Naive thymus-derived CD4-positive, alpha-beta T cell (primary cell): ENCODE measurements at regions not wholly inside any gene's neighbourhood (a gene's known extent, or its start where the extent isn't known, plus 50 kb on each side); places are given as distances from the start of the nearest gene placed in this dataset.

ENCODE experiments used
- ATAC-seq: fragments of 150-1000 bp; cut with Tn5 transposase; 2 replicates; pipeline ENCODE4 v1.10.0; 2021; ENCODE audit warnings: mild to moderate bottlenecking, moderate library complexity
- CTCF ChIA-PET: fragments of 350-600 bp; sonication (Branson Sonifier 250); formaldehyde crosslinking; loops from one replicate; lab custom pipeline; 2021; ENCODE audit warnings: antibody characterized with exemption; lab: Charles Lee
- POLR2A ChIA-PET: fragments of 350-600 bp; sonication (Branson Sonifier 250); formaldehyde crosslinking; loops from one replicate; lab custom pipeline; 2021; ENCODE audit warnings: antibody characterized with exemption, inconsistent platforms; lab: Charles Lee
- DNase-seq, 9 donors: peaks; one replicate each; pipeline versions ENCODE4 v3.0.0 to v3.0.0-alpha.2; 2020 to 2022; ENCODE audit warnings: mixed read lengths in 1 of 9
- H3K27ac ChIP-seq: one replicate; pipeline ENCODE4 v1.7.0; 2013; ENCODE audit warnings: mild to moderate bottlenecking, low read depth, low read length, moderate library complexity
- H3K27me3 ChIP-seq, 2 donors: one replicate each; pipeline ENCODE4 v1.7.0; 2013; ENCODE audit warnings: low read length in 2 of 2, mild to moderate bottlenecking in 2 of 2, moderate library complexity in 2 of 2; ENCODE audit not compliant: control insufficient read depth in 2 of 2, insufficient read depth in 2 of 2
- H3K36me3 ChIP-seq, 3 experiments: 1 replicate in 2 of 3; 2 replicates in 1 of 3; pipeline ENCODE4 v1.7.0; 2013; ENCODE audit warnings: low read length in 3 of 3, mild to moderate bottlenecking in 3 of 3, moderate library complexity in 1 of 3; ENCODE audit not compliant: insufficient read depth in 3 of 3, control insufficient read depth in 2 of 3
- H3K4me1 ChIP-seq, 2 donors: one replicate each; pipeline ENCODE4 v1.7.0; 2013; ENCODE audit warnings: low read length in 2 of 2, mild to moderate bottlenecking in 2 of 2, moderate library complexity in 1 of 2; ENCODE audit not compliant: control insufficient read depth in 2 of 2, insufficient read depth in 2 of 2
- H3K4me3 ChIP-seq: 2 replicates; pipeline ENCODE4 v1.7.0; 2013; ENCODE audit warnings: mild to moderate bottlenecking, low read length
- H3K9me3 ChIP-seq, 3 experiments: 1 replicate in 2 of 3; 2 replicates in 1 of 3; pipeline ENCODE4 v1.7.0; 2013; ENCODE audit warnings: low read length in 3 of 3; ENCODE audit not compliant: control insufficient read depth in 2 of 3
- H3K27ac Mint-ChIP-seq, 9 donors: one replicate each; pipeline ENCODE4 v1.8.0; 2020 to 2022; ENCODE audit warnings: mixed read lengths in 9 of 9, mild to moderate bottlenecking in 8 of 9, moderate library complexity in 5 of 9, inconsistent platforms in 2 of 9
- H3K27me3 Mint-ChIP-seq, 5 donors: one replicate each; pipeline ENCODE4 v1.8.0; 2021 to 2022; ENCODE audit warnings: mixed read lengths in 5 of 5, mild to moderate bottlenecking in 1 of 5
- H3K36me3 Mint-ChIP-seq, 5 donors: one replicate each; pipeline ENCODE4 v1.8.0; 2020 to 2022; ENCODE audit warnings: mixed read lengths in 5 of 5, mild to moderate bottlenecking in 3 of 5, inconsistent platforms in 1 of 5
- H3K4me1 Mint-ChIP-seq, 7 donors: one replicate each; pipeline ENCODE4 v1.8.0; 2020 to 2022; ENCODE audit warnings: mixed read lengths in 7 of 7, mild to moderate bottlenecking in 3 of 7, inconsistent platforms in 1 of 7
- H3K4me3 Mint-ChIP-seq, 10 donors: one replicate each; pipeline ENCODE4 v1.8.0; 2020 to 2022; ENCODE audit warnings: mild to moderate bottlenecking in 10 of 10, mixed read lengths in 10 of 10, moderate library complexity in 6 of 10, inconsistent platforms in 2 of 10
- H3K9me3 Mint-ChIP-seq, 11 donors: one replicate each; pipeline ENCODE4 v1.8.0; 2020 to 2022; ENCODE audit warnings: mixed read lengths in 11 of 11, mild to moderate bottlenecking in 4 of 11, inconsistent platforms in 1 of 11, moderate library complexity in 1 of 11
- intact Hi-C, 2 donors: fragments of 100-400 bp; cut with micrococcal nuclease; formaldehyde crosslinking; loops; one replicate each; pipeline ENCODE4 v1.15.1; 2023

GRCh38 chr6:16812993-16813392, 51.7 kb upstream of the ATXN1 start:
- Mint-ChIP-seq H3K4me3 (no peak overlapping the region), H3K36me3 (peaks cover 5 to 21% (median 18%) of the 10 kb centered on the region in 5 donors), H3K9me3 (peaks cover 7 to 30% (median 20%) of the 10 kb centered on the region in 11 donors), H3K4me1 (no peaks in the 10 kb centered on the region), H3K27me3 (peaks cover 0 to 10% (median 5%) of the 10 kb centered on the region in 5 donors), H3K27ac (no peak overlapping the region)
- DNase-seq (no peak), ATAC-seq (no peak)
- Histone ChIP-seq H3K4me3 (no peak overlapping the region), H3K4me1 (no peaks in the 10 kb centered on the region), H3K36me3 (no peaks in the 10 kb centered on the region), H3K27me3 (peaks cover 0 to 3% of the 10 kb centered on the region in 2 donors), H3K9me3 (peaks cover 0 to 5% (median 0%) of the 10 kb centered on the region in 3 experiments), H3K27ac (no peak overlapping the region)
- intact Hi-C loops, result no loop called here
- POLR2A ChIA-PET, result no interaction called here
- CTCF ChIA-PET, result no interaction called here

GRCh38 chr6:16811277-16811979, 50.2 kb upstream of the ATXN1 start:
- ChIA-PET CTCF (no interaction called here), POLR2A (no interaction called here)
- H3K4me1 Mint-ChIP-seq, result no peaks in the 10 kb centered on the region
- no peaks in the 10 kb centered on the region for H3K4me1 ChIP-seq
- H3K27me3 Mint-ChIP-seq, result peaks cover 0 to 13% (median 10%) of the 10 kb centered on the region in 5 donors
- H3K27ac ChIP-seq, result no peak overlapping the region
- H3K36me3 ChIP-seq, result no peaks in the 10 kb centered on the region
- intact Hi-C loops, result no loop called here
- H3K9me3 ChIP-seq, result peaks cover 0 to 5% (median 0%) of the 10 kb centered on the region in 3 experiments
- H3K27me3 ChIP-seq, result no peaks in the 10 kb centered on the region
- peaks cover 7 to 30% (median 20%) of the 10 kb centered on the region in 11 donors for H3K9me3 Mint-ChIP-seq
- DNase-seq, result no peak
- no peak overlapping the region for H3K4me3 Mint-ChIP-seq
- H3K36me3 Mint-ChIP-seq, result peaks cover 5 to 21% (median 18%) of the 10 kb centered on the region in 5 donors
- no peak for ATAC-seq
- no peak overlapping the region for H3K27ac Mint-ChIP-seq
- no peak overlapping the region for H3K4me3 ChIP-seq
